Stimulated activated CD4-positive, alpha-beta T cell treated with anti-CD3 and anti-CD28 coated beads, Interleukin-15, amount 100 ng/mL, for 24 hours (primary cell): ENCODE measurements at regions not wholly inside any gene's neighbourhood (a gene's known extent, or its start where the extent isn't known, plus 50 kb on each side); places are given as distances from the start of the nearest gene placed in this dataset.

Source experiments
- DNase-seq: peaks from one replicate; pipeline ENCODE4 v3.0.0-alpha.2; 2020

DNA sequence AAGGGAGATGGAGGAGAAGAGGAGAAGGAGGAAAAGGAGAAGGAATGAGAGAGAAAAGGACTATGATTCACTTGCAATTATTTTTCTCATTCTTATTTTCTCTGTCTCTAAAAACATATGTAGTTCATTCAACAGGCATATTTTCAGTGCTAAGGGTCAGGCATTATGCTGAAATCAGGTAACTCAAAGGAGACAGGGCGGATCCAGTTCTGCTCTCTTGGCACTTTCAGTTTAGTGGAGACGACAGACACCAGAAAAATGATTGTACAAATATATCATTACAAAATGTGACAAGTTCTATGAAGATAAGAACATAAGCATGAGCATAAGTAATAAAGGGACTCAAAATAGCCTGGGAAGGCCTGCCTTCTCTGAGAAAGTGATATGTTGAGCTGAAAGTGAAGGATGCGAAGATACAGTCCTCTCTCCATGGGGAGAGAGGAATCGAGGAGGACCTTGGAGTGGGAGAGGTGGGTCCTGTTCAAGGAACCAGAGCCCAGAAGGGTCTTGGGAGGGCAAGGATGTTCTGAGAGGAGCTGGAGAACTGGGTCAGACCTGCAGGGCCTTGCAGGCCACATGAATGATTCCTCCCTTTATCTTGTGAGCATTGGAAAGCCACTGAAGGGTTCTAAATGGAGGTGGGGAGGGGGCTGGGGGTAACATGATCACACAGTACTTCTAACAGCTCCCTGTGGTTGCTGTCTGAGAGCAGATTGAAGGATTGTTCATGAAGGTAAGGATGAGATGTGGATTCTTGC is 58.6 kb upstream of the TMEM17 start:
- no peak for DNase-seq

DNA sequence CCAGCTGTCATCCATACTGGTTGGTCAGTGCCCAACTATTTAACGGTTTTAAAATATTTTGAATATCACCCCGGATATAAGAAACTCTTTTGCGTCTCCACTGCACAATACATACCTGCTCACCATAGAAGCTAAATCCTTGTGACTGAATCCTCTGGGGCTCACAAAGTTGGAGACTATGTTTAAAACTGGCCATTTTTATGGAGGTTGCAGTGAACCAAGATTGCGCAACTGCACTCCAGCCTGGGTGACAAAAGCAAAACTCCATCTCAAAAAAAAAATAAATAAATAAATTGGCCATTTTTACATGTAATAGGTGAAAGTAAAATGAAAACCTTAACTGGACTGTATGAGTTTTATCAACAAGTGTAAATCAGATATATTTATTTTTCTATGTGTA is 55.6 kb upstream of the TMEM17 start:
- no peak for DNase-seq

DNA sequence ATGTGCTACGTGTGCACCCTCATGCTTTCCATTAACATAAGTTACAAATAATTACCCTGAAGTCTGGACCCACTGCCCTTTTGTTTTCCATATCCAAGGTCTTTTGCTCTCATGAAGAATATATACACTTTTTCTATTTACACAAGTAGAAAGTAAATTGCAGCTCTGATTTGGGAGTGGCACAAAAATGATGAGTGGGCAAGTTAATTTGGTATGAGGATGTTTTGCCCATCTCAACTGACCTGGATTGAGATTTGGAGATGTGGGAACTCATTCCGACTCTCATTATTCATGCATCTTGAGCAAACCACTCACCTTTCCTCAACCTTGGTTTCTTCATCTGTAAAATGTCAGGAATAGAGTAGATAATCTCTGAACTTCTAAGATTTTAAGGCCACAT is 53.6 kb upstream of the TMEM17 start:
- DNase-seq: no peak

DNA sequence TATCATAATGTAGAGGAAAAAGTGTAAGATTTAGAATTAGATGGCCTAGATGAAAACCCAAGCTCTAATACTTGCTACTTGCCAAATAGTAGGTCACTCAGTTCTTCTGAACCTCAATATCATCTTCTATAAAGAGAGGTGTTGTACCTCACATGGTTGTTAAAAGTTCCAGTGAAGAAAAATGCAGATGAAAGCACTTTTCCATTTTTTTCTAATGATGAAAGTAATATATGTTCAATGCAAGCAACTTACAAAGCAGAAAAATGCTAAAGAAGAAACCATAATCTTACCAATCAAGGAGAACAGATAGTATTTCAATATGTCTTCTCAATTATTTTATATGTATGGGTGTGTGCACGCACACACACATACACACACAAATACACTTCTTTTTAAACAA is 52.7 kb upstream of the TMEM17 start:
- DNase-seq: no peak

DNA sequence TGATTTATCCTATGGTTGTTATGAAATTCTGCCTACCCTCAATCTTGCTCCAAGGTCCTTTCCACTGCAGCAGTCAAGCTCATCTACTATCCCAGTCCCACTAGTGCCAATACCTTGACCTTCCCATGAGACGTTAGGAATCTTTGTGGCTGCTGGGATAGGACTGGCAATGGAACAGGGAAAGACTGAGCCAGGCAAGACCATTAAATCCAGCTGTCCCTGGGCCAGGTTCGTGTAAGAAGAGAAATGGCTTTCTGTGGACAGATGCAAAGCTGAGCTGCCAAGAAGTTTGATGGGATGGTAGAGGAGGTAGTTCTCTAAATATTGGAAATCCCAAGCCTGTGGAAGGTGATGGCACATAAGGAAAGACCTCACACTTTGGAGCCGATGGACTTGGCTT is 50.1 kb upstream of the TMEM17 start:
- no peak for DNase-seq
